BE2C (cell line): ENCODE measurements at regions not wholly inside any gene's neighbourhood (a gene's known extent, or its start where the extent isn't known, plus 50 kb on each side); places are given as distances from the start of the nearest gene placed in this dataset.

Experiments
- DNase-seq: peaks from one replicate; pipeline ENCODE4 v3.0.0-alpha.2; 2020
- H3K27me3 ChIP-seq: fragments of 250-450 bp; sonication (Bioruptor Pico); 2 replicates; pipeline ENCODE4 v1.5.1; 2020; ENCODE audit warnings: mild to moderate bottlenecking
- H3K36me3 ChIP-seq: fragments of 250-450 bp; sonication (Bioruptor Pico); 2 replicates; pipeline ENCODE4 v1.5.1; 2020; ENCODE audit warnings: mild to moderate bottlenecking
- H3K4me1 ChIP-seq: fragments of 250-450 bp; sonication (Bioruptor Pico); 2 replicates; pipeline ENCODE4 v1.5.1; 2020
- H3K4me3 ChIP-seq: 2 replicates; pipeline ENCODE4 v1.5.1; 2011; ENCODE audit warnings: low read depth, low read length
- H3K9me3 ChIP-seq: fragments of 250-450 bp; sonication (Bioruptor Pico); 2 replicates; pipeline ENCODE4 v1.5.1; 2020
- CTCF ChIP-seq: IDR thresholded peaks from 2 replicates; pipeline ENCODE4 v1.5.1; 2012; ENCODE audit warnings: mild to moderate bottlenecking, low read depth, low read length

- H3K4me3 ChIP-seq = no peak overlapping the region
- TF ChIP-seq CTCF = no peak
- peaks cover 14% of the 10 kb centered on the region for H3K27me3 ChIP-seq
- no peak for DNase-seq
- H3K36me3 ChIP-seq = no peaks in the 10 kb centered on the region
- no peaks in the 10 kb centered on the region for H3K4me1 ChIP-seq
- H3K9me3 ChIP-seq = no peaks in the 10 kb centered on the region
Measured at GRCh38 chr4:111014537-111014936, 391.7 kb upstream of the PITX2 start.

GRCh38 chr4:111016416-111016815, 393.5 kb upstream of the PITX2 start:
- no peaks in the 10 kb centered on the region for H3K9me3 ChIP-seq
- no peaks in the 10 kb centered on the region for H3K4me1 ChIP-seq
- H3K4me3 ChIP-seq = no peak overlapping the region
- no peak for DNase-seq
- no peak for TF ChIP-seq CTCF
- H3K27me3 ChIP-seq = peaks cover 5% of the 10 kb centered on the region; the same call in 1 of the 2 replicates
- H3K36me3 ChIP-seq = no peaks in the 10 kb centered on the region

GRCh38 chr4:111018216-111018615, 395.3 kb upstream of the PITX2 start:
- H3K4me1 ChIP-seq = no peaks in the 10 kb centered on the region
- H3K4me3 ChIP-seq = no peak overlapping the region
- TF ChIP-seq CTCF = no peak
- no peaks in the 10 kb centered on the region for H3K36me3 ChIP-seq
- peaks cover 7% of the 10 kb centered on the region; the same call in 1 of the 2 replicates for H3K27me3 ChIP-seq
- DNase-seq = no peak
- H3K9me3 ChIP-seq = no peaks in the 10 kb centered on the region

GRCh38 chr4:111020476-111020875, 397.6 kb upstream of the PITX2 start:
- no peak for DNase-seq
- TF ChIP-seq CTCF = no peak
- no peak overlapping the region for H3K4me3 ChIP-seq
- H3K27me3 ChIP-seq = peaks cover 9% of the 10 kb centered on the region; the same call in 1 of the 2 replicates
- H3K4me1 ChIP-seq = no peaks in the 10 kb centered on the region
- H3K9me3 ChIP-seq = no peaks in the 10 kb centered on the region
- H3K36me3 ChIP-seq = no peaks in the 10 kb centered on the region

GRCh38 chr4:111020961-111021360, 398.1 kb upstream of the PITX2 start:
- Histone ChIP-seq H3K4me3 (no peak overlapping the region), H3K27me3 (peaks cover 9% of the 10 kb centered on the region; the same call in 1 of the 2 replicates), H3K36me3 (no peaks in the 10 kb centered on the region), H3K9me3 (no peaks in the 10 kb centered on the region), H3K4me1 (no peaks in the 10 kb centered on the region)
- no peak for DNase-seq
- no peak for TF ChIP-seq CTCF

- H3K4me3 ChIP-seq = no peak overlapping the region
- H3K4me1 ChIP-seq = no peaks in the 10 kb centered on the region
- TF ChIP-seq CTCF = no peak
- H3K36me3 ChIP-seq = no peaks in the 10 kb centered on the region
- H3K27me3 ChIP-seq = peaks cover 13% of the 10 kb centered on the region; the same call in 1 of the 2 replicates
- DNase-seq = no peak
- H3K9me3 ChIP-seq = no peaks in the 10 kb centered on the region
Measured at GRCh38 chr4:111022758-111023157, 399.9 kb upstream of the PITX2 start.
